Keratinocyte (primary cell): ENCODE measurements at regions not wholly inside any gene's neighbourhood (a gene's known extent, or its start where the extent isn't known, plus 50 kb on each side); places are given as distances from the start of the nearest gene placed in this dataset.

Source experiments
- DNase-seq: peaks from one replicate; pipeline ENCODE4 v3.0.0-alpha.2; 2011; ENCODE audit warnings: low read depth, missing footprints, low spot score
- FAIRE-seq: peaks from 2 replicates; lab custom pipeline; 2011; peaks lifted over from hg19 to GRCh38; lab: Jason Lieb, UNC
- H2AFZ ChIP-seq: 2 replicates; pipeline ENCODE4 v1.6.0; 2012; ENCODE audit warnings: low read length, control low read depth, inconsistent platforms; ENCODE audit not compliant: control insufficient read depth
- H3K27ac ChIP-seq: 2 replicates; pipeline ENCODE4 v1.5.1; 2011; ENCODE audit warnings: low read length; ENCODE audit not compliant: control insufficient read depth, insufficient read depth
- H3K27me3 ChIP-seq: 3 replicates; pipeline ENCODE4 v1.6.0; 2011; ENCODE audit warnings: low read length; ENCODE audit not compliant: control insufficient read depth, insufficient read depth; ENCODE audit errors: extremely low read depth
- H3K36me3 ChIP-seq, 2 experiments: 2 replicates in 1 of 2; 3 replicates in 1 of 2; pipeline ENCODE4 v1.5.1; 2011; ENCODE audit warnings: low read length in 2 of 2, mild to moderate bottlenecking in 1 of 2; ENCODE audit not compliant: control insufficient read depth in 2 of 2, insufficient read depth in 2 of 2; ENCODE audit errors: extremely low read depth in 1 of 2
- H3K4me1 ChIP-seq: 3 replicates; pipeline ENCODE4 v1.5.1; 2011; ENCODE audit warnings: low read length; ENCODE audit not compliant: control insufficient read depth, insufficient read depth; ENCODE audit errors: extremely low read depth
- H3K4me2 ChIP-seq: 3 replicates; pipeline ENCODE4 v1.6.0; 2011; ENCODE audit warnings: low read depth, low read length; ENCODE audit not compliant: control insufficient read depth, insufficient read depth; ENCODE audit errors: extremely low read depth
- H3K4me3 ChIP-seq, 3 experiments: fragments of 200-600 bp in 1 of 3; sonication (generic) in 1 of 3; 2 replicates in 2 of 3; 3 replicates in 1 of 3; pipeline ENCODE4 v1.5.1; 2011 to 2016; ENCODE audit warnings: low read length in 3 of 3, mild to moderate bottlenecking in 3 of 3, control low read depth in 2 of 3, inconsistent platforms in 1 of 3, low read depth in 1 of 3, mixed read lengths in 1 of 3, mixed run types in 1 of 3, moderate library complexity in 1 of 3; ENCODE audit not compliant: control insufficient read depth in 2 of 3, insufficient read depth in 2 of 3; ENCODE audit errors: extremely low read depth in 1 of 3
- H3K79me2 ChIP-seq: 2 replicates; pipeline ENCODE4 v1.6.0; 2012; ENCODE audit warnings: low read length; ENCODE audit not compliant: control insufficient read depth, insufficient read depth
- H3K9ac ChIP-seq: 3 replicates; pipeline ENCODE4 v1.6.0; 2011; ENCODE audit warnings: low read length; ENCODE audit not compliant: control insufficient read depth, insufficient read depth; ENCODE audit errors: extremely low read depth
- H3K9me1 ChIP-seq: 3 replicates; pipeline ENCODE4 v1.6.0; 2011; ENCODE audit warnings: low read length; ENCODE audit not compliant: control insufficient read depth, insufficient read depth; ENCODE audit errors: extremely low read depth
- H3K9me3 ChIP-seq: 2 replicates; pipeline ENCODE4 v1.5.1; 2012; ENCODE audit warnings: low read depth, low read length; ENCODE audit not compliant: control insufficient read depth
- H4K20me1 ChIP-seq: 3 replicates; pipeline ENCODE4 v1.6.0; 2011; ENCODE audit warnings: low read length; ENCODE audit not compliant: control insufficient read depth, insufficient read depth; ENCODE audit errors: extremely low read depth
- CTCF ChIP-seq, 3 experiments: IDR thresholded peaks in 1 of 3; conservative IDR thresholded peaks in 1 of 3; optimal IDR thresholded peaks in 1 of 3; 2 replicates in 2 of 3; 3 replicates in 1 of 3; pipeline versions ENCODE3 to v1.5.1; 2011; ENCODE audit warnings: low read length in 3 of 3, mild to moderate bottlenecking in 3 of 3, moderate library complexity in 2 of 3, control low read depth in 1 of 3, inconsistent platforms in 1 of 3; ENCODE audit not compliant: insufficient read depth in 2 of 3; ENCODE audit errors: extremely low read depth in 1 of 3
- EZH2 ChIP-seq: IDR thresholded peaks from one replicate; pipeline ENCODE4 v1.6.1; 2012; ENCODE audit warnings: inconsistent platforms, mild to moderate bottlenecking, low read length, moderate library complexity
- dilution Hi-C: fragments of 300-500 bp; cut with MboI; formaldehyde crosslinking; loops from one replicate; pipeline ENCODE4 v1.7.0; 2020; ENCODE audit warnings: low sequenced_read_pairs; ENCODE audit not compliant: extremely low pct_ligation_motif_present

- TF ChIP-seq CTCF (optimal IDR thresholded peaks at IDR 0.05 in 1 of 3, IDR thresholded peaks at IDR 0.05 in 1 of 3, conservative IDR thresholded peaks at IDR 0.05 in 1 of 3; ENCODE audit: extremely low read depth in 1 of 3, insufficient read depth in 2 of 3, low read length in 3 of 3) (no peak), EZH2 (no peak)
Observed at GRCh38 chrX:117376460-117376859, 740.1 kb downstream of the KLHL13 start.

GRCh38 chrX:117335209-117335608, 781.4 kb downstream of the KLHL13 start:
- Histone ChIP-seq H3K9ac (no peak overlapping the region), H4K20me1 (no peaks in the 10 kb centered on the region), H3K9me1 (no peaks in the 10 kb centered on the region), H3K4me1 (no peaks in the 10 kb centered on the region), H3K36me3 (no peaks in the 10 kb centered on the region), H2AFZ (no peak overlapping the region), H3K4me2 (no peak overlapping the region), H3K27me3 (no peaks in the 10 kb centered on the region), H3K9me3 (no peaks in the 10 kb centered on the region), H3K27ac (no peak overlapping the region), H3K79me2 (no peaks in the 10 kb centered on the region), H3K4me3 (no peak overlapping the region)
- DNase-seq (no peak), FAIRE-seq (no peak)
- TF ChIP-seq CTCF (optimal IDR thresholded peaks at IDR 0.05 in 1 of 3, IDR thresholded peaks at IDR 0.05 in 1 of 3, conservative IDR thresholded peaks at IDR 0.05 in 1 of 3; ENCODE audit: extremely low read depth in 1 of 3, insufficient read depth in 2 of 3, low read length in 3 of 3) (no peak), EZH2 (no peak)
- dilution Hi-C loops, result no loop called here

More at GRCh38 chrX:117376460-117376859, 740.1 kb downstream of the KLHL13 start:
- H3K79me2 ChIP-seq, result no peaks in the 10 kb centered on the region
- H3K27me3 ChIP-seq, result no peaks in the 10 kb centered on the region
- H3K36me3 ChIP-seq, result no peaks in the 10 kb centered on the region
- DNase-seq (no peak), FAIRE-seq (no peak)
- no peaks in the 10 kb centered on the region for H4K20me1 ChIP-seq
- H2AFZ ChIP-seq, result no peak overlapping the region
- no peak overlapping the region for H3K9ac ChIP-seq
- H3K9me3 ChIP-seq, result no peaks in the 10 kb centered on the region
- H3K4me2 ChIP-seq, result no peak overlapping the region
- no peak overlapping the region for H3K27ac ChIP-seq
- H3K4me3 ChIP-seq, result no peak overlapping the region
- dilution Hi-C loops, result no loop called here
- no peaks in the 10 kb centered on the region for H3K4me1 ChIP-seq
- H3K9me1 ChIP-seq, result no peaks in the 10 kb centered on the region
